HUDEP-2 (cell line): ENCODE measurements at regions not wholly inside any gene's neighbourhood (a gene's known extent, or its start where the extent isn't known, plus 50 kb on each side); places are given as distances from the start of the nearest gene placed in this dataset.

ENCODE experiments used
- DNase-seq, 76 experiments: peaks; one replicate each; lab custom pipeline; 2025; ENCODE audit not compliant: unreplicated experiment in 76 of 76; lab: John Stamatoyannopoulos, UW

DNA sequence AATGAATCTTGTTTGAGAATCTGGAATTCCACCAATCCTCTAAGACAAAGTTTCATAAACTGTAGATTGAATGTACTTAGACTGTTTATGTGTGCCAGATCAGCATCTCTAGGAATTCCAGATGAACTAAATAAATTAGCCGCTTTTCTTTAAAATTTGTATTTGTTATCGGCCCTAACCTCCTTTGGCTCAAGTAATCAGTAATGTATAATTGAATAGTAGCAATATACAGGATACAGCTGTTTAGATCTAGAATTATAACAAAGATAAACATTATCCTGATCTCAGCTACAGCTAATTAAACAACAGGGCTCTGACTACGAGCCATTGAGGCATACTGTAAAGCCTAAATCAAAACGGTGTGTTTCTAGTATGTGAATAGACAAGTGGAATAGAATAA is 120.3 kb downstream of the CYB561 start:
- DNase-seq: no peak

- DNase-seq: no peak
Measured at GRCh38 chr17:63329876-63330275, 116.2 kb downstream of the CYB561 start.

GRCh38 chr17:63331301-63332061 is 114.6 kb downstream of the CYB561 start:
- DNase-seq: no peak

DNA sequence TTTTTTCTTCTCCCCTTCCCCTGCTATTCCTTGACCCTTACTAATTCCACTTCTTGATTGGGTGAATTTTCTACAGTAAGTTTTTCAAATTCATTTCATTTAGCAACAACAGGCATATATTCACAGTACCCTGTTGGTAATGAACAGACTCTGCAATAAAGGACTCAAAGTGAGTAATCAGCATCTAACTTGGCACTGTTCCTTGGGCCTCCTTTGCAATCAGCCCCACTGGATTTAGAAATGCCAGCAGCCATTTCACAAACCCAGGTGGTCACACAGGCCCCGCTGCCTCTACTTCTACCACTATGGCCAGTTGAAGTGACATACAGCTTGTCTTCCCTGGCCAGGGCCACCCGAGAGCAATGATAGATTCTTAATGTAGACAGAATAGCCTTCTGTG is 113.8 kb downstream of the CYB561 start:
- no peak for DNase-seq

GRCh38 chr17:63333869-63334268 is 112.2 kb downstream of the CYB561 start:
- DNase-seq: no peak

DNA sequence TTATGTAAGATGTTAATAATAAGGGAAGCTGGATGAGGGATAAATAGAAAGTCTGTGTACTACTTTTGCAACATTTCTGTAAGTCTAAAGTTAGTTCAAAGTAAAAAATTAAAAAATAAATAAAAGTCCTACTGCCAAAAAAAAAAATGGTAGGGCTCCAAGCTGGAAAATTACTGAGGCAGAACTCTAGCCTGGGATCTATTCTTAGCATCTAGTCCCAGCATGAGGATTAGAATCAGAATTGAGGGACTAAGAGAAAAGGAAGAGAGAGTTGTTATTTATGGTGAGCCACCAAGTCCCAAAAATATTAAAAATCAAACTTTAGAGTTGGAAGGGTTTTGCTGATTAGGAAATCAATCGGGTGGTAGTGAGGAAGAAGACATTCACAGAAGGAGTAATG is 110.3 kb downstream of the CYB561 start:
- DNase-seq: no peak

GRCh38 chr17:63337579-63337978 is 108.5 kb downstream of the CYB561 start:
- DNase-seq: no peak

- DNase-seq: no peak
Measured at GRCh38 chr17:63338272-63338671, 107.8 kb downstream of the CYB561 start.

GRCh38 chr17:63341276-63341675 is 104.8 kb downstream of the CYB561 start:
- no peak for DNase-seq

- DNase-seq: no peak
Measured at GRCh38 chr17:63344383-63344782, 101.7 kb downstream of the CYB561 start.

DNA sequence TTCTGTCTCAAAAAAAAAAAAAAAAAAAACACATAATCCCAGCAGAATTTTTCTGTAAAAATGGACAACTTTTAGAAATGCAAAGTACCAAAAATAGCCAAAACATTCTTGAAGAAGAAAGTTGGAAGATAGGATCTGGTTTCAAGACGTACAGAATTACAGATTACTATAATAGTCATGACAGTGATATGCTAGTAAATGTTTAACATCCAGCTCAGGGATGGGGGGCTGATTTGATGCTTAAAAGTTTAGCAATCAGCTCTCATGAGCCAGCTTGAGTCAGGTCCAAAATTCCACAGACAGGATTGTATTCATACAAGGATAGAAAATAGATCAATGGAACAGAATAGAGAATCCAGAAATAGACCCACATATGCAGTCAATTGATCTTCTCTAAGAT is 100.5 kb downstream of the CYB561 start:
- no peak for DNase-seq

DNA sequence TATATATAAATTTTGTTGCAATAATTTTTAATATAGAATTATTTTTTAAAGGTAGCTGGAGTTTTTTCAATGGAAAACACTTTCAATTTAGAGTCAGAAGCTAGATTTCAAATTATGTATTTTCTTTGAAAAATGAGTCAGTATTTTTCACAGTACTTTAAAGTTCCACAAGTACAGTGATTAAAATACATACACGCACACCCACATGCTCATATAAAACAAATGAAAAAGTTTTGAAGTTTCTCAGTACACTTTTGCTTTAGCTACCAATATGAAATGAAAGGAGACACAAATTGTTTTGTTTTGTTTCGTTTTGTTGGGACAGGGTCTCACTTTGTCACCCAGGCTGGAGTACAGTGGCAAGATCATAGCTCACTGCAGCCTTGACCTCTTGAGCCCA is 98.6 kb downstream of the CYB561 start:
- DNase-seq: no peak

- no peak for DNase-seq
Measured at GRCh38 chr17:63349478-63350000, 96.6 kb downstream of the CYB561 start.

GRCh38 chr17:63350364-63350763 is 95.7 kb downstream of the CYB561 start:
- no peak for DNase-seq

DNA sequence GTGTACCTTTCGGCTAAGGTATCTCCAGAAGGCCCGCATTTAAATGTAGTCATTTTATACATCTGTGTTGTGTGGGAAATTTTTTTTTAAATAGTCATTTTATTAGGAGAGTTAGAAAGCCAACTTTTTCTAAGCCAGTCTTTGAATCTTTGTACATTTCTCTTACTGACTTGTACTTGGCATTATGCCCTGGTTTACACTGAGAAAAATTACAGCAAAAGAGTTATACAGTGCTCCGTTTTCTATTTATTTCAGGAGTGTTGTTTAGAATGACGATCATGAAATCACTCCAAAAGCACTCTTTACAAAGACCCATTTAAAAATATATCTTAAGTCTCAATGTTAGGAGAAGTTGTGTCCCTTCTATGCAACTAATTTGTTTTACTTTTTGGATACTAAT is 91.8 kb downstream of the CYB561 start:
- no peak for DNase-seq

DNA sequence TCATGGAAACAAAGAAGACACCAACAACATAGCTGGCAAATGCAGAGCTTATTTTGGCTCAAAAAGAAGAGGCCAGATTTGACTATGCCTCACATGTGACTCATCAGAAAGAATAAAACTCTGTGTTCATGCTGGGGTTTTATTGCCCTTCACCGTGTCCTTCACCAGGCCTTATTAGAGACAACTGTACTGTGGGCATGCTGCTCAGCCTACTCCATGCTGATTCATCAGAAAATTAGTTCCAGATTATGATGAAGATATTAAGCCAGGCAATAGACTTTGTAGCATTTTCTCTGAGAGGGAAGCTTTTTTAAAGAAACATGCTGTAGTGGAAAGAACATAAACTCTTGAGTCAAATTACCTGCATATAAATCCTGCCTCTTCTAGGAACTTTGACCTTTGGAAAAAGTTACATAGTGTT is 89.8 kb downstream of the CYB561 start:
- peak in 2 of 76 experiments; percentile 13 to 14 for DNase-seq

GRCh38 chr17:63358111-63358839 is 87.8 kb downstream of the CYB561 start:
- no peak for DNase-seq

GRCh38 chr17:63358956-63359355 is 87.2 kb downstream of the CYB561 start:
- DNase-seq: no peak

DNA sequence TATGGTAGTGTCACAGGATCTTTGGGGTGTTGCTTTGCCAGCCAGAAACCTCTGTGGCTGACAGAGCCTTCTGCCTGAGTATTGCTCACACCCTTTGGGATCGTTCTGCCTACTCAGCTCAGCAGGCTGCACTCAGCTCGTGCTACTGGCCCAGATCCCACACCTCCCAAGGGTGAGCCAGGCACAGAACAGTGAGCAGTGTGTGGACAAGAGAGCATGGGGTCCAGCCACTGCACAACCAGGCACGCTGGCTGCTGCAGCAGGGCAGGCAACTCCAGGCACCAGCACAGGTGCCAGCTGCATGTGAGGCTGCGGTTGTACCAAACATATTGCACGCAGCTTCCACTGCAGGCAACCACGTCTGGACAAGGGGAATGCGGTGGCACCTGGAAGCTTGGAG is 84.9 kb downstream of the CYB561 start:
- DNase-seq: no peak

- no peak for DNase-seq
Measured at GRCh38 chr17:63362115-63362514, 84.0 kb downstream of the CYB561 start.

GRCh38 chr17:63364387-63364786 is 81.7 kb downstream of the CYB561 start:
- DNase-seq: peak in 8 of 76 experiments; percentile 2 to 39 (median 12)

GRCh38 chr17:63364944-63365343 is 81.2 kb downstream of the CYB561 start:
- DNase-seq: no peak
